GM12873 (cell line): ENCODE measurements at regions not wholly inside any gene's neighbourhood (a gene's known extent, or its start where the extent isn't known, plus 50 kb on each side); places are given as distances from the start of the nearest gene placed in this dataset.

ENCODE experiments used
- TF ChIP-seq, protein P1 (sequence below): IDR thresholded peaks from 2 replicates; pipeline ENCODE4 v1.5.1; 2012; ENCODE audit warnings: low read depth, mild to moderate bottlenecking, moderate library complexity, low read length, control low read depth; ENCODE audit not compliant: insufficient read depth; ENCODE audit errors: missing control alignments

- TF ChIP-seq, protein P1, sequence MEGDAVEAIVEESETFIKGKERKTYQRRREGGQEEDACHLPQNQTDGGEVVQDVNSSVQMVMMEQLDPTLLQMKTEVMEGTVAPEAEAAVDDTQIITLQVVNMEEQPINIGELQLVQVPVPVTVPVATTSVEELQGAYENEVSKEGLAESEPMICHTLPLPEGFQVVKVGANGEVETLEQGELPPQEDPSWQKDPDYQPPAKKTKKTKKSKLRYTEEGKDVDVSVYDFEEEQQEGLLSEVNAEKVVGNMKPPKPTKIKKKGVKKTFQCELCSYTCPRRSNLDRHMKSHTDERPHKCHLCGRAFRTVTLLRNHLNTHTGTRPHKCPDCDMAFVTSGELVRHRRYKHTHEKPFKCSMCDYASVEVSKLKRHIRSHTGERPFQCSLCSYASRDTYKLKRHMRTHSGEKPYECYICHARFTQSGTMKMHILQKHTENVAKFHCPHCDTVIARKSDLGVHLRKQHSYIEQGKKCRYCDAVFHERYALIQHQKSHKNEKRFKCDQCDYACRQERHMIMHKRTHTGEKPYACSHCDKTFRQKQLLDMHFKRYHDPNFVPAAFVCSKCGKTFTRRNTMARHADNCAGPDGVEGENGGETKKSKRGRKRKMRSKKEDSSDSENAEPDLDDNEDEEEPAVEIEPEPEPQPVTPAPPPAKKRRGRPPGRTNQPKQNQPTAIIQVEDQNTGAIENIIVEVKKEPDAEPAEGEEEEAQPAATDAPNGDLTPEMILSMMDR: no peak
Observed at GRCh38 chr10:128938558-128938957, 528.5 kb upstream of the MGMT start.

DNA sequence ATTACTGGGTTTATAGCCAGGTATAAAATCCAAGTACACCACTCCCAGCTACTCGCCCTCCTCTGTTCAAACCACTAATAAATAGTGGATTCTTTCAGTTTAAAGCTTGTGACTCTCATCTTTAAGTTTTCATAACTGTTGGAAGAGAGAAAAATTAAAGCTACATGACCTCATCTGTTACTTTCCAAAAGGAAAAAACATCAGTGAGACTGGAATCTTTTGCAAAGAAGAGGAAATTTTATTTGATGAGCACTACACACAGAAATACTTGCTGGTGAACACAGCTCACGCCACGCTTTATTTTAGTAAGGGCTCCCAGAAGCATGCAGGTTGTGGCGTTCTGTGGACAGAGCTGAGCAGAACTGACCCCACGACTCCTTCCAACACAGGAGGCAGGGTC is 527.0 kb upstream of the MGMT start:
- TF ChIP-seq, protein P1: no peak

DNA sequence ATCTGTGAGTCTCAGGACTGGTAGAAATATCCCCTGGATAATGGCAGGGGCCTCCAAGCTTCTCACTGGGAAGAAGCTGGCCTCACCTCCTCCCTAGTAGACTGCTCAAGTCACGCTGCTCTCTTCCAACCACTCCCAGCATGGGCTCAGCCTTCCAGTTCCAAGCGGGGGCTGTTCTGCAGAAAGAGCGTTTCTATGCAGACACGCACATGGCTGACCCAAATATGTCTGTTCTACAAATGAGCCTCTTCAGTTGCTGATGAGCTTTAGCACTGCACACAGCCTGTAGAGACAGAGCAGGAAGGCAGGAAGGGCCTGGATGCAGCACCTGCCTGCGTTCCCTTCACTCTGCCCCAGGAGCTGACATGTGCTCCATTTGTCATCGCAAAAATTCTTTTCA is 523.9 kb upstream of the MGMT start:
- TF ChIP-seq, protein P1: no peak

DNA sequence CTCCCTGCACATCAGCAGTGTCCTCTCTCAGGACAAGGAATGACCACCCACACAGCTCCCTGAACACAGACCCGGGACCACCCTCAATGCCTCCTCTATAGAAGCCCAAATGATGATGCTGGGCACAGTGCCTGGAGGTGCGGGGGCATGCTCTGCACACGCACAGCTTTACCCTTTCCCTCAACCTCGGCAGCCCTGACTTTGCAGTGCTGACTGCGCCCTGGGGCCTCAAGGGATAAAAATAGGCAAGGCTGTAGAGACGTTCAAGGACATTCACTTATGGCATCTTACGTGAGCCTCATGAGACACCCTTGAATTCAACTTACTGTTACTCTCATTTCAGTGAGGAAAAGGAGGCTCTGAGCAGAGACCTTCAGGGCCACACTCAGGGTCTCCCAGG is 521.6 kb upstream of the MGMT start:
- TF ChIP-seq, protein P1: no peak

GRCh38 chr10:128950159-128950915 is 516.7 kb upstream of the MGMT start:
- TF ChIP-seq, protein P1: no peak

- TF ChIP-seq, protein P1: no peak
Observed at GRCh38 chr10:128950916-128951275, 516.1 kb upstream of the MGMT start.

- TF ChIP-seq, protein P1: no peak
Observed at GRCh38 chr10:128952856-128953255, 514.2 kb upstream of the MGMT start.
